ENCODE measurements at regions not wholly inside any gene's neighbourhood (a gene's known extent, or its start where the extent isn't known, plus 50 kb on each side); places are given as distances from the start of the nearest gene placed in this dataset.

DNA sequence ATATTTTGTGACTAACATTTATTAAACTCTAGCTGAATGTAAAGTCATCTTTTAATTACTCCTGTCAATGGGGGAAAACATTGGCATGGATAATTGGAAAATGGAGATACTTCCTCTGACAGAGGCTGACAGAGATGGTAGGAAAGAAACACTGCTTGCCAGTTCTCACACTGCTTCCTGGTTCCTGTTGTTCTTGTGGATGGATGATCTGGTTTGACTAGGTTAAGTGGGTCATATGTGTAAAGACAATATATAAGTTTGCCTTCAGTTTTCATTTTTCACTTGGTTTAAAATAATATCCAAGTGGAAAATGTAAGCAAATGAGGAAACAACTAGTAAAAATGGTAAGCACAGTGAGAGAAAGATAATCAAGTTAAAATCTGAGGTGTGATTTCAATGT lies 188.8 kb upstream of the CWC22 start:
- H3K4me3 ChIP-seq (ENCODE audit: low read depth, low read length) = no peak overlapping the region
- in situ Hi-C loops (cut with HindIII; ENCODE audit: low sequenced_read_pairs) = no loop called here
- DNase-seq (ENCODE audit: low read depth, low spot score) = no peak
- TF ChIP-seq, protein P1, sequence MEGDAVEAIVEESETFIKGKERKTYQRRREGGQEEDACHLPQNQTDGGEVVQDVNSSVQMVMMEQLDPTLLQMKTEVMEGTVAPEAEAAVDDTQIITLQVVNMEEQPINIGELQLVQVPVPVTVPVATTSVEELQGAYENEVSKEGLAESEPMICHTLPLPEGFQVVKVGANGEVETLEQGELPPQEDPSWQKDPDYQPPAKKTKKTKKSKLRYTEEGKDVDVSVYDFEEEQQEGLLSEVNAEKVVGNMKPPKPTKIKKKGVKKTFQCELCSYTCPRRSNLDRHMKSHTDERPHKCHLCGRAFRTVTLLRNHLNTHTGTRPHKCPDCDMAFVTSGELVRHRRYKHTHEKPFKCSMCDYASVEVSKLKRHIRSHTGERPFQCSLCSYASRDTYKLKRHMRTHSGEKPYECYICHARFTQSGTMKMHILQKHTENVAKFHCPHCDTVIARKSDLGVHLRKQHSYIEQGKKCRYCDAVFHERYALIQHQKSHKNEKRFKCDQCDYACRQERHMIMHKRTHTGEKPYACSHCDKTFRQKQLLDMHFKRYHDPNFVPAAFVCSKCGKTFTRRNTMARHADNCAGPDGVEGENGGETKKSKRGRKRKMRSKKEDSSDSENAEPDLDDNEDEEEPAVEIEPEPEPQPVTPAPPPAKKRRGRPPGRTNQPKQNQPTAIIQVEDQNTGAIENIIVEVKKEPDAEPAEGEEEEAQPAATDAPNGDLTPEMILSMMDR (IDR thresholded peaks at IDR 0.05; ENCODE audit: low read depth, low read length) = no peak

DNA sequence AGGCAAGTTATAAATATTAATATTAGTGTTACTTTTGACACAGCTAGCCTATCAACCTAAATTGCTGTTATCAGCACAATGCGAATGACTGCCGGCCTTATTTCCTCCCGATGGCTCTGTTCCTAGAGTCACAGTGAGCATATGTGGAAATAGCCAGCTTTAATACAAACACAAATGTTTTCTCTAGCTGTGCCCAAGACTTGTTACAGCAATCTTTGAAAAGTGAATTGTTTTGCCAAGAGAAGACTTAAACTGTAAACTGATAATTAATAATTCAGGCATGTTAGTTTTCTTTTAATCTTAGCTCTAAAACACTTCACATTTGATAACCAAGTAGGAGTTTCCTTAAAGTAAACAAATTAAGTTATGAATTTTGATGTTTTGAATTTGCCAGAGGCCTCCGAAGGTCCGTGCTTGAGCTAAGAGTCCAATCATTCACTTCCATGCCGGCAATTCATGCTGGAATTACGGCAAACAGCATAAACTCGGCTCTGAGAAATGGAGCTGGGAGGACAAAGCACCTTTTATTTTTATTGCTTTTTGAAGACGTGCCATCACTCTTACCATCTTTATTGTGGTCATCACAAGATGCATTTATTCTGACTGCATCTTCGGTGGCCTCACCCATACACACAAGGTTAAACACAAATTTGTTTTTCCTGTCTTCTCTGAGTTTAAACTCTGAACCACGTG lies 184.5 kb upstream of the CWC22 start:
- DNase-seq (ENCODE audit: low read depth, low spot score) = peak; percentile 13
- H3K4me3 ChIP-seq (ENCODE audit: low read depth, low read length) = no peak overlapping the region
- TF ChIP-seq, protein P1 (IDR thresholded peaks at IDR 0.05; ENCODE audit: low read depth, low read length) = no peak
- in situ Hi-C loops (cut with HindIII; ENCODE audit: low sequenced_read_pairs) = no loop called here

DNA sequence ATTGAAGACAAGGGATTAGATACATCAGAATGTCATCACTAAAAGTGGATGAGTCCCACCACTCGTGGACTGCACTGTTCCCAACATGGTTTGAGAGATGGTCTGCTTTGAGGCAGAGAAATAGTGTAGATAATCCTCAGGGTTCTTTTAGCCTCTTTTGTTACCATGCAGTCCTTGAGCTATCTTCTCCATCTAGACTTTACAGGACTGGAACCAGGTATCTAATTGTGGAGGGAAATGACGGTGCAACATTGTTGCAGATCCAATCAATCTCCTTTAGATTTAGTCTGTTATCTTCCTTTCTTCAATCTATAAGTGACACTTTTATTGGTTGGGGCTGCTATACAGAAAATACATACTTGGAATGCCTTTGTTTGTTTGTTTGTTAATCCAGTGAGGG lies 183.8 kb upstream of the CWC22 start:
- TF ChIP-seq, protein P1 (IDR thresholded peaks at IDR 0.05; ENCODE audit: low read depth, low read length) = no peak
- no peak overlapping the region for H3K4me3 ChIP-seq (ENCODE audit: low read depth, low read length)
- in situ Hi-C loops (cut with HindIII; ENCODE audit: low sequenced_read_pairs) = no loop called here
- DNase-seq (ENCODE audit: low read depth, low spot score) = no peak

DNA sequence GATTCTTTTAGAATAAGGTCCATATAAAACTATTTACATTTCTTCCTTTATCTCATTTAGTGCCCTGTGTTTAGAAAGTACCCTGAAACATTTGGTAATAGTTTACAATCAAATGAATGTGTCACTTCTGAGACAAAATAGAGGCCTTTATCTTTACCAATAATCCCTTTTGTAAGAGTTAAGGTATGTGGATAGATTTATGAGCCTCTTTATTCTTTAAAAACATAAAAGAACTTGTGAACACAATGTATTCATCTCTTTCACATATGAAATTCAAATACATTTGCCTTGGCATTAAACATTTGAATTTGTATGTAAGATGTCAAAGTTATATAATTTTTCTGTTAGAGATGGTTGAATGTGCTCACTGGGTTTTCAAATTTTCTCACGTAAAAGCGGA lies 180.5 kb upstream of the CWC22 start:
- no peak overlapping the region for H3K4me3 ChIP-seq (ENCODE audit: low read depth, low read length)
- no peak for DNase-seq (ENCODE audit: low read depth, low spot score)
- TF ChIP-seq, protein P1 (IDR thresholded peaks at IDR 0.05; ENCODE audit: low read depth, low read length) = no peak
- in situ Hi-C loops (cut with HindIII; ENCODE audit: low sequenced_read_pairs) = no loop called here

DNA sequence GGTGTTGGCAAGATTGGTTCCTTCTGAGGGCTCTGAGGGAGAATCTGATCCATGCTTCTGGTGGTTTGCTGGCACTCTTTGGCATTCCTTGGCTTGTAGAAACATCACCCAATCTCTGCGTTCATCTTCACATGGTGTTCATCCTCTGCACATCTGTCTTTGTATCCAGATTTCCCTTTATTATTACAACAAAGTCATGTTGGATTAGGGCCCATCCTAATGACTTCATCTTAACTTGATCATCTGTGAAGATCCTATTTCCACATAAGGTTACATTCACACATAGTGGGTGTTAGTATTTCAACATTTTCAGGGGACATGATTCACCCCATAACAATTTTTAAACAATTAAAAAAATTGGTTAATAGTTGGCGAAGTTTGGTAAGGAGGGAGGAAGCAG lies 177.4 kb upstream of the CWC22 start:
- H3K4me3 ChIP-seq (ENCODE audit: low read depth, low read length) = no peak overlapping the region
- TF ChIP-seq, protein P1 (IDR thresholded peaks at IDR 0.05; ENCODE audit: low read depth, low read length) = no peak
- peak; percentile 22 for DNase-seq (ENCODE audit: low read depth, low spot score)
- in situ Hi-C loops (cut with HindIII; ENCODE audit: low sequenced_read_pairs) = no loop called here

DNA sequence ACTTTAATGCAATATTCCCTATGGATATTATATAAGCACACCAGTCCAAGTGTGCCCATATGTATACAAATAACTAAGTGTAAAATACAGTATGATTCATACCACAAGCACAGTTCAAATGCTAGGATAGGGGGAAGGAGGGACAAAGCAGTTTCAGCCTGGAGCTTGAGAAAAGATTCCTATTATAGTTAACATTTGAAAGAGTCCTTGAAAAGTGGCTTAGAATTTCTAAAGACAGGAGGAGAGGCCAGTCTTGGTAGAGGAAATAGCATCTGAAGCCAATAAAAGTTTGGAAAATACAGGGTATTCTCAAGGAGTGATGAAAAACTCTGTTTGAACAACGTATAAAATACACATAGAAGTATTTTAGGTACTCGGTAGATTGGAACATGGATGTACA lies 173.4 kb upstream of the CWC22 start:
- no peak for DNase-seq (ENCODE audit: low read depth, low spot score)
- TF ChIP-seq, protein P1 (IDR thresholded peaks at IDR 0.05; ENCODE audit: low read depth, low read length) = no peak
- H3K4me3 ChIP-seq (ENCODE audit: low read depth, low read length) = no peak overlapping the region
- in situ Hi-C loops (cut with HindIII; ENCODE audit: low sequenced_read_pairs) = no loop called here

All from astrocyte of the spinal cord (primary cell).